GM12892 (cell line): ENCODE measurements at regions not wholly inside any gene's neighbourhood (a gene's known extent, or its start where the extent isn't known, plus 50 kb on each side); places are given as distances from the start of the nearest gene placed in this dataset.

Source experiments
- POLR2A ChIP-seq: IDR thresholded peaks from 2 replicates; pipeline ENCODE4 v1.6.1; 2011; ENCODE audit warnings: low read depth, low read length, control low read depth
- POLR2AphosphoS5 ChIP-seq: IDR thresholded peaks from 2 replicates; pipeline ENCODE4 v1.6.1; 2011; ENCODE audit warnings: low read depth, low read length, control low read depth
- TAF1 ChIP-seq: IDR thresholded peaks from 2 replicates; pipeline ENCODE4 v1.6.1; 2011; ENCODE audit warnings: low read depth, mild to moderate bottlenecking, control low read depth, low read length, borderline replicate concordance

GRCh38 chr2:19051203-19051831 lies 307.1 kb downstream of the OSR1 start:
- no peak for TF ChIP-seq POLR2A
- no peak for TF ChIP-seq POLR2AphosphoS5
- no peak for TF ChIP-seq TAF1
